HCT116 (cell line): ENCODE measurements at regions not wholly inside any gene's neighbourhood (a gene's known extent, or its start where the extent isn't known, plus 50 kb on each side); places are given as distances from the start of the nearest gene placed in this dataset.

Source experiments
- CTCF ChIP-seq, 3 experiments: fragments of 200-600 bp in 1 of 3; sonication (generic) in 1 of 3; IDR thresholded peaks in 2 of 3; conservative IDR thresholded peaks in 1 of 3; 2 replicates each; pipeline ENCODE4 v1.5.1; 2012 to 2017; ENCODE audit warnings: low read depth in 2 of 3, low read length in 2 of 3, antibody characterized with exemption in 1 of 3, borderline replicate concordance in 1 of 3, control low read depth in 1 of 3, mild to moderate bottlenecking in 1 of 3, mixed read lengths in 1 of 3, mixed run types in 1 of 3, moderate library complexity in 1 of 3; ENCODE audit not compliant: insufficient read depth in 1 of 3
- EZH2 ChIP-seq: fragments of 200-600 bp; sonication (generic); IDR thresholded peaks from 2 replicates; pipeline ENCODE4 v1.6.1; 2017; ENCODE audit warnings: antibody characterized with exemption, mixed run types
- POLR2A ChIP-seq: IDR thresholded peaks from 2 replicates; pipeline ENCODE4 v1.7.0; 2011; ENCODE audit warnings: borderline replicate concordance; ENCODE audit not compliant: insufficient read depth, insufficient read length; ENCODE audit errors: extremely low read depth

DNA sequence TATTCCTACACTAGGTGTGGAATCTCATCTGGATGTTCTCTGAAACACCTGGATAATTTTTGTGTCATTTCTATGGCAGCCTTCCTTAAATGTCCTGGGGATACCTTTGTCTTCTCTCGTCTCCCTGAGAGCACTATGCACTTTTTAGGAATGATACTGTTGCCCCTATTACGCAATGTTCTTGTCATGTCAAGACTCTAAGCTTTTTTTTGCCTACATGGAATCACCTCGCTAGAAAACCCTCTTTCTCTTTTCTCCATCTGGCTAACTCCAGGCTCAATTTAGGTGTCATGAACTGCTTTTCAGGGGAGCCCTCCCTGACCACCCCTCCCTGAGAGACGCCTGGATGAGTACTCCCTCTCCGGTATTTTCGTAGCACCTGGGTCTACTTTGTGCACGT is 81.3 kb downstream of the SOX2 start:
- TF ChIP-seq EZH2 (no peak), CTCF (IDR thresholded peaks at IDR 0.05 in 2 of 3, conservative IDR thresholded peaks at IDR 0.05 in 1 of 3; ENCODE audit: borderline replicate concordance in 1 of 3, insufficient read depth in 1 of 3, low read depth in 2 of 3, low read length in 2 of 3) (no peak), POLR2A (no peak)
